Lung (tissue), 11 donors: ENCODE measurements at regions not wholly inside any gene's neighbourhood (a gene's known extent, or its start where the extent isn't known, plus 50 kb on each side); places are given as distances from the start of the nearest gene placed in this dataset.

Source experiments
- ATAC-seq: fragments of 200-7000 bp; cut with Tn5 transposase; one replicate; pipeline ENCODE4 v1.9.1; 2020; ENCODE audit warnings: moderate number of reproducible peaks; ENCODE audit not compliant: insufficient read depth, low FRiP score
- DNase-seq, 3 donors: peaks; one replicate each; pipeline ENCODE4 v3.0.0-alpha.2; 2013 to 2017
- H3K27ac ChIP-seq, 2 donors: one replicate each; pipeline ENCODE4 v1.5.1; 2013; ENCODE audit warnings: mild to moderate bottlenecking in 2 of 2, moderate library complexity in 2 of 2, control low read depth in 1 of 2, inconsistent platforms in 1 of 2, low read depth in 1 of 2, low read length in 1 of 2
- H3K27me3 ChIP-seq, 3 donors: one replicate each; pipeline ENCODE4 v1.5.1; 2013; ENCODE audit warnings: low read length in 2 of 3; ENCODE audit not compliant: control insufficient read depth in 3 of 3, insufficient read depth in 3 of 3
- H3K36me3 ChIP-seq, 4 donors: one replicate each; pipeline ENCODE4 v1.5.1; 2013; ENCODE audit warnings: low read length in 4 of 4, mild to moderate bottlenecking in 1 of 4, moderate library complexity in 1 of 4; ENCODE audit not compliant: control insufficient read depth in 4 of 4, insufficient read depth in 4 of 4
- H3K4me1 ChIP-seq, 5 donors: one replicate each; pipeline ENCODE4 v1.5.1; 2013; ENCODE audit warnings: low read length in 5 of 5, mild to moderate bottlenecking in 2 of 5, moderate library complexity in 1 of 5; ENCODE audit not compliant: control insufficient read depth in 5 of 5, insufficient read depth in 5 of 5
- H3K4me3 ChIP-seq: one replicate; pipeline ENCODE4 v1.5.1; 2013; ENCODE audit warnings: mild to moderate bottlenecking, control low read depth, moderate library complexity
- H3K9ac ChIP-seq, 2 donors: one replicate each; pipeline ENCODE4 v1.5.1; 2013; ENCODE audit warnings: low read length in 2 of 2, control low read depth in 1 of 2; ENCODE audit not compliant: insufficient read depth in 1 of 2
- H3K9me3 ChIP-seq, 4 donors: one replicate each; pipeline ENCODE4 v1.5.1; 2013; ENCODE audit warnings: low read length in 3 of 4, mild to moderate bottlenecking in 1 of 4, moderate library complexity in 1 of 4; ENCODE audit not compliant: control insufficient read depth in 4 of 4, insufficient read depth in 3 of 4
- CTCF ChIP-seq: IDR thresholded peaks from 2 replicates; pipeline ENCODE4 v1.5.1; 2012; ENCODE audit warnings: mild to moderate bottlenecking; ENCODE audit errors: control extremely low read depth, extremely low read depth
- WGBS, 2 donors: extraction: QIAGEN DNeasy Blood & Tissue Kit; methylation state at CpG; one replicate each; pipeline ENCODE4 v1.1.7; 2013; 5-methylcytosine and 5-hydroxymethylcytosine counted together
- donor health status: control.
- donor health status: control.
- donor health status: Bipolar disorder and iron deficiency.
- donor health status: healthy.
- donor health status: DM: yes; HTN: yes; CAD: no.

DNA sequence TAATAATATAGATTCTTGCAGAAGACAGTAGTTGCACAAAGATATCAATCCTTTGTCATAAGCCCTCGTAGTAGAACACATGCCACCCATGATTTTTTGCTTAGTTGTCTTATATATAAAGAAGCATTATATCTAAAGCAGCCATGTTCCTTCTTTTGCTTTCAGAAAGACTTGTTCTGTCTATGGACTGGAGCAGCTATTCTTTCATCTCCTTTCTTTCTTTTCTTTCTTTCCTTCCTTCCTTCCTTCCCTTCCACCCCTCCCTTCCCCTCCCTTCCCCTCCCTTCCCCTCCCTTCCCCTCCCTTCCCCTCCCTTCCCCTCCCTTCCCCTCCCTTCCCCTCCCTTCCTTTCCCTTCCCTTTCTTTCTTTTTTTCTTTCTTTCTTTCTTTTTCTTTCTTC lies 104.0 kb upstream of the HS3ST4 start:
- H3K36me3 ChIP-seq = no peaks in the 10 kb centered on the region
- H3K4me1 ChIP-seq = no peaks in the 10 kb centered on the region
- TF ChIP-seq CTCF = no peak
- no peak overlapping the region for H3K27ac ChIP-seq
- no peak overlapping the region for H3K4me3 ChIP-seq
- no peak overlapping the region for H3K9ac ChIP-seq
- no peaks in the 10 kb centered on the region for H3K9me3 ChIP-seq
- H3K27me3 ChIP-seq = peaks cover 0 to 4% (median 0%) of the 10 kb centered on the region in 3 donors
- DNase-seq (no peak), ATAC-seq (no peak)
- 46 to 68% methylated on average over 1 of the region's 1 CpG for WGBS, 2 donors

GRCh38 chr16:25586826-25587225 lies 104.9 kb upstream of the HS3ST4 start:
- H3K36me3 ChIP-seq = no peaks in the 10 kb centered on the region
- ATAC-seq (no peak), DNase-seq (no peak)
- H3K4me1 ChIP-seq = no peaks in the 10 kb centered on the region
- H3K9me3 ChIP-seq = no peaks in the 10 kb centered on the region
- TF ChIP-seq CTCF = no peak
- no peak overlapping the region for H3K4me3 ChIP-seq
- peaks cover 0 to 4% (median 0%) of the 10 kb centered on the region in 3 donors for H3K27me3 ChIP-seq
- no peak overlapping the region for H3K9ac ChIP-seq
- no peak overlapping the region for H3K27ac ChIP-seq
- WGBS, 2 donors = 61 to 70% methylated on average over 4 of the region's 4 CpGs

- Histone ChIP-seq H3K27me3 (peaks cover 0 to 4% (median 0%) of the 10 kb centered on the region in 3 donors), H3K9me3 (no peaks in the 10 kb centered on the region), H3K9ac (no peak overlapping the region), H3K27ac (no peak overlapping the region), H3K4me3 (no peak overlapping the region), H3K4me1 (no peaks in the 10 kb centered on the region), H3K36me3 (no peaks in the 10 kb centered on the region)
- WGBS, 2 donors = 85 to 87% methylated on average over 1 of the region's 1 CpG
- no peak for DNase-seq
- TF ChIP-seq CTCF = no peak
- ATAC-seq = no peak
Measured at GRCh38 chr16:25585526-25585925, 106.2 kb upstream of the HS3ST4 start.

GRCh38 chr16:25580041-25580440 lies 111.7 kb upstream of the HS3ST4 start:
- no peak for ATAC-seq

More at GRCh38 chr16:25580041-25580440, 111.7 kb upstream of the HS3ST4 start:
- Histone ChIP-seq H3K4me3 (no peak overlapping the region), H3K4me1 (no peaks in the 10 kb centered on the region), H3K9me3 (peaks cover 0 to 3% (median 0%) of the 10 kb centered on the region in 4 donors), H3K27ac (no peak overlapping the region), H3K36me3 (no peaks in the 10 kb centered on the region), H3K9ac (no peak overlapping the region), H3K27me3 (no peaks in the 10 kb centered on the region)
- TF ChIP-seq CTCF = no peak
- DNase-seq = no peak
- 87 to 92% methylated on average over 14 of the region's 14 CpGs for WGBS, 2 donors
